ENCODE measurements at regions not wholly inside any gene's neighbourhood (a gene's known extent, or its start where the extent isn't known, plus 50 kb on each side); places are given as distances from the start of the nearest gene placed in this dataset.

GRCh38 chr12:46500673-46501072 lies 128.1 kb upstream of the SLC38A2 start:
- DNase-seq (ENCODE audit: extremely low read depth, low read depth, low spot score) = no peak

- DNase-seq (ENCODE audit: extremely low read depth, low read depth, low spot score) = no peak
Measured at GRCh38 chr12:46499901-46500300, 127.3 kb upstream of the SLC38A2 start.

GRCh38 chr12:46499226-46499625 lies 126.7 kb upstream of the SLC38A2 start:
- no peak for DNase-seq (ENCODE audit: extremely low read depth, low read depth, low spot score)

- DNase-seq (ENCODE audit: extremely low read depth, low read depth, low spot score) = no peak
Measured at GRCh38 chr12:46497739-46498138, 125.2 kb upstream of the SLC38A2 start.

- DNase-seq (ENCODE audit: extremely low read depth, low read depth, low spot score) = no peak
Measured at GRCh38 chr12:46494424-46494823, 121.9 kb upstream of the SLC38A2 start.

- no peak for DNase-seq (ENCODE audit: extremely low read depth, low read depth, low spot score)
Measured at GRCh38 chr12:46493834-46494181, 121.2 kb upstream of the SLC38A2 start.

GRCh38 chr12:46493150-46493833 lies 120.7 kb upstream of the SLC38A2 start:
- no peak for DNase-seq (ENCODE audit: extremely low read depth, low read depth, low spot score)

- peak; percentile 95 for DNase-seq (ENCODE audit: extremely low read depth, low read depth, low spot score)
Measured at GRCh38 chr12:46492471-46493085, 120.0 kb upstream of the SLC38A2 start.

GRCh38 chr12:46491548-46491947 lies 119.0 kb upstream of the SLC38A2 start:
- DNase-seq (ENCODE audit: extremely low read depth, low read depth, low spot score) = peak; percentile 76

GRCh38 chr12:46490635-46491034 lies 118.1 kb upstream of the SLC38A2 start:
- DNase-seq (ENCODE audit: extremely low read depth, low read depth, low spot score) = no peak

GRCh38 chr12:46489951-46490388 lies 117.4 kb upstream of the SLC38A2 start:
- no peak for DNase-seq (ENCODE audit: extremely low read depth, low read depth, low spot score)

- no peak for DNase-seq (ENCODE audit: extremely low read depth, low read depth, low spot score)
Measured at GRCh38 chr12:46487567-46488131, 115.1 kb upstream of the SLC38A2 start.

GRCh38 chr12:46486588-46486987 lies 114.0 kb upstream of the SLC38A2 start:
- DNase-seq (ENCODE audit: extremely low read depth, low read depth, low spot score) = no peak

- DNase-seq (ENCODE audit: extremely low read depth, low read depth, low spot score) = no peak
Measured at GRCh38 chr12:46485853-46486252, 113.3 kb upstream of the SLC38A2 start.

- no peak for DNase-seq (ENCODE audit: extremely low read depth, low read depth, low spot score)
Measured at GRCh38 chr12:46484396-46485061, 112.0 kb upstream of the SLC38A2 start.

- no peak for DNase-seq (ENCODE audit: extremely low read depth, low read depth, low spot score)
Measured at GRCh38 chr12:46483572-46484395, 111.2 kb upstream of the SLC38A2 start.

GRCh38 chr12:46480724-46481123 lies 108.2 kb upstream of the SLC38A2 start:
- no peak for DNase-seq (ENCODE audit: extremely low read depth, low read depth, low spot score)

GRCh38 chr12:46480316-46480715 lies 107.7 kb upstream of the SLC38A2 start:
- DNase-seq (ENCODE audit: extremely low read depth, low read depth, low spot score) = no peak

- no peak for DNase-seq (ENCODE audit: extremely low read depth, low read depth, low spot score)
Measured at GRCh38 chr12:46478123-46478522, 105.5 kb upstream of the SLC38A2 start.

GRCh38 chr12:46477541-46477940 lies 105.0 kb upstream of the SLC38A2 start:
- DNase-seq (ENCODE audit: extremely low read depth, low read depth, low spot score) = no peak

Measured in glomerular endothelial cell (primary cell).